GM12892 (cell line): ENCODE measurements at regions not wholly inside any gene's neighbourhood (a gene's known extent, or its start where the extent isn't known, plus 50 kb on each side); places are given as distances from the start of the nearest gene placed in this dataset.

Source experiments
- POLR2A ChIP-seq: IDR thresholded peaks from 2 replicates; pipeline ENCODE4 v1.6.1; 2011; ENCODE audit warnings: low read depth, low read length, control low read depth
- POLR2AphosphoS5 ChIP-seq: IDR thresholded peaks from 2 replicates; pipeline ENCODE4 v1.6.1; 2011; ENCODE audit warnings: low read depth, low read length, control low read depth
- TAF1 ChIP-seq: IDR thresholded peaks from 2 replicates; pipeline ENCODE4 v1.6.1; 2011; ENCODE audit warnings: low read depth, mild to moderate bottlenecking, control low read depth, low read length, borderline replicate concordance

GRCh38 chr9:73515216-73515615 is 363.6 kb downstream of the ANXA1 start:
- TF ChIP-seq POLR2A = no peak
- no peak for TF ChIP-seq POLR2AphosphoS5
- TF ChIP-seq TAF1 = no peak
